ENCODE measurements at regions not wholly inside any gene's neighbourhood (a gene's known extent, or its start where the extent isn't known, plus 50 kb on each side); places are given as distances from the start of the nearest gene placed in this dataset.
A peak's percentile ranks its signal among the peaks of the same experiment; 100 is the strongest.

- CTCF ChIA-PET = no interaction called here
- no peak for TF ChIP-seq TEAD4 (CRISPR knock-in tag; IDR thresholded peaks at IDR 0.05)
- TF ChIP-seq ZNF232 (CRISPR knock-in tag; IDR thresholded peaks at IDR 0.05) = no peak
- TF ChIP-seq FOXK1 (CRISPR knock-in tag; IDR thresholded peaks at IDR 0.05) = no peak
- TF ChIP-seq EMX1 (CRISPR knock-in tag; IDR thresholded peaks at IDR 0.05) = no peak
- no peak for TF ChIP-seq ZNF416 (CRISPR knock-in tag; IDR thresholded peaks at IDR 0.05)
- TF ChIP-seq NR2C2 (CRISPR knock-in tag; IDR thresholded peaks at IDR 0.05) = no peak
- TF ChIP-seq, protein P1, sequence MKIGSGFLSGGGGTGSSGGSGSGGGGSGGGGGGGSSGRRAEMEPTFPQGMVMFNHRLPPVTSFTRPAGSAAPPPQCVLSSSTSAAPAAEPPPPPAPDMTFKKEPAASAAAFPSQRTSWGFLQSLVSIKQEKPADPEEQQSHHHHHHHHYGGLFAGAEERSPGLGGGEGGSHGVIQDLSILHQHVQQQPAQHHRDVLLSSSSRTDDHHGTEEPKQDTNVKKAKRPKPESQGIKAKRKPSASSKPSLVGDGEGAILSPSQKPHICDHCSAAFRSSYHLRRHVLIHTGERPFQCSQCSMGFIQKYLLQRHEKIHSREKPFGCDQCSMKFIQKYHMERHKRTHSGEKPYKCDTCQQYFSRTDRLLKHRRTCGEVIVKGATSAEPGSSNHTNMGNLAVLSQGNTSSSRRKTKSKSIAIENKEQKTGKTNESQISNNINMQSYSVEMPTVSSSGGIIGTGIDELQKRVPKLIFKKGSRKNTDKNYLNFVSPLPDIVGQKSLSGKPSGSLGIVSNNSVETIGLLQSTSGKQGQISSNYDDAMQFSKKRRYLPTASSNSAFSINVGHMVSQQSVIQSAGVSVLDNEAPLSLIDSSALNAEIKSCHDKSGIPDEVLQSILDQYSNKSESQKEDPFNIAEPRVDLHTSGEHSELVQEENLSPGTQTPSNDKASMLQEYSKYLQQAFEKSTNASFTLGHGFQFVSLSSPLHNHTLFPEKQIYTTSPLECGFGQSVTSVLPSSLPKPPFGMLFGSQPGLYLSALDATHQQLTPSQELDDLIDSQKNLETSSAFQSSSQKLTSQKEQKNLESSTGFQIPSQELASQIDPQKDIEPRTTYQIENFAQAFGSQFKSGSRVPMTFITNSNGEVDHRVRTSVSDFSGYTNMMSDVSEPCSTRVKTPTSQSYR (CRISPR knock-in tag; IDR thresholded peaks at IDR 0.05) = no peak
- no peak for TF ChIP-seq GABPB1 (CRISPR knock-in tag; IDR thresholded peaks at IDR 0.05)
- TF ChIP-seq SMAD3 (CRISPR knock-in tag; IDR thresholded peaks at IDR 0.05; ENCODE audit: borderline replicate concordance) = no peak
- no peak for TF ChIP-seq STAT6 (CRISPR knock-in tag; conservative IDR thresholded peaks at IDR 0.05; ENCODE audit: low read depth)
- TF ChIP-seq FOXP1 (CRISPR knock-in tag; IDR thresholded peaks at IDR 0.05; ENCODE audit: borderline replicate concordance) = no peak
- TF ChIP-seq TCF7 (CRISPR knock-in tag; IDR thresholded peaks at IDR 0.05; ENCODE audit: low read depth) = no peak
- TF ChIP-seq RORB (CRISPR knock-in tag; IDR thresholded peaks at IDR 0.05) = no peak
- no peak for TF ChIP-seq NFATC4 (CRISPR knock-in tag; IDR thresholded peaks at IDR 0.05)
- H3K9me3 Mint-ChIP-seq = peaks cover 17% of the 10 kb centered on the region
- H3K4me1 Mint-ChIP-seq = peaks cover 34% of the 10 kb centered on the region
- no peaks in the 10 kb centered on the region for H3K36me3 Mint-ChIP-seq
- POLR2A ChIA-PET = interaction anchor here (0.7 kb wide), 1 partner anchor 37 kb away, joined by 3 read pairs; no protein-coding TSS in a partner anchor
- no peak for ATAC-seq
- H3K4me3 Mint-ChIP-seq = no peak overlapping the region
- H3K27ac Mint-ChIP-seq = peak overlapping the region; percentile 46; the same call in 1 of the 2 replicates
- no peak for DNase-seq (ENCODE audit: low spot score)
- no peaks in the 10 kb centered on the region for H3K27me3 Mint-ChIP-seq (ENCODE audit: low read depth)
These were observed 679.8 kb upstream of the NECTIN3 start for GRCh38 chr3:110391640-110392395.

DNA sequence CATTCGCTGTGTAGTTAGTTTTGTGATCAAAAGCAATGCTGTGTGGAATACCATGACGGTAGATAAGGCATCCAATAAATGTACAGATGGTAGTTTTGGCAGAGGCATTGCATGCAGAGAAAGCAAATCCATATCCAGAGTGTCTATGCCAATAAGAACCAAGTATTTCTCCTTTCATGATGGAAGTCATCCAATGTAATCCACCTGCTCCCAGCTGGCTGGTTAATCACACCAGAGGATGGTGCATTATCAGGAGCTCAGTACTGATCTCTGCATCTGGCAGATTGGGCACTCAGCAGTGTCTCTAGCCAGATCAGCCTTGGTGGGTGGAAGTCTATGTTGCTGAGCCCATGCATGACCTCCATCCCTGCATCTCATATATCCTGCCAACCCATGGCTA lies 677.7 kb upstream of the NECTIN3 start:
- Mint-ChIP-seq H3K4me1 (peaks cover 32% of the 10 kb centered on the region), H3K4me3 (no peak overlapping the region), H3K27me3 (ENCODE audit: low read depth) (no peaks in the 10 kb centered on the region), H3K27ac (no peak overlapping the region), H3K9me3 (peaks cover 29% of the 10 kb centered on the region), H3K36me3 (no peaks in the 10 kb centered on the region)
- POLR2A ChIA-PET = no interaction called here
- CTCF ChIA-PET = no interaction called here
- TF ChIP-seq ZNF138 (CRISPR knock-in tag; conservative IDR thresholded peaks at IDR 0.05) = no peak
- no peak for TF ChIP-seq PREB (CRISPR knock-in tag; IDR thresholded peaks at IDR 0.05; ENCODE audit: borderline replicate concordance)
- TF ChIP-seq, protein P2, sequence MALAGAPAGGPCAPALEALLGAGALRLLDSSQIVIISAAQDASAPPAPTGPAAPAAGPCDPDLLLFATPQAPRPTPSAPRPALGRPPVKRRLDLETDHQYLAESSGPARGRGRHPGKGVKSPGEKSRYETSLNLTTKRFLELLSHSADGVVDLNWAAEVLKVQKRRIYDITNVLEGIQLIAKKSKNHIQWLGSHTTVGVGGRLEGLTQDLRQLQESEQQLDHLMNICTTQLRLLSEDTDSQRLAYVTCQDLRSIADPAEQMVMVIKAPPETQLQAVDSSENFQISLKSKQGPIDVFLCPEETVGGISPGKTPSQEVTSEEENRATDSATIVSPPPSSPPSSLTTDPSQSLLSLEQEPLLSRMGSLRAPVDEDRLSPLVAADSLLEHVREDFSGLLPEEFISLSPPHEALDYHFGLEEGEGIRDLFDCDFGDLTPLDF (CRISPR knock-in tag; IDR thresholded peaks at IDR 0.05) = no peak
- TF ChIP-seq FOXP1 (CRISPR knock-in tag; IDR thresholded peaks at IDR 0.05; ENCODE audit: borderline replicate concordance) = no peak
- ATAC-seq = no peak
- DNase-seq (ENCODE audit: low spot score) = no peak

Data from WTC11 (cell line).